AG09319 (cell line): ENCODE measurements at regions not wholly inside any gene's neighbourhood (a gene's known extent, or its start where the extent isn't known, plus 50 kb on each side); places are given as distances from the start of the nearest gene placed in this dataset.

Experiments used
- DNase-seq: peaks from one replicate; pipeline ENCODE4 v3.0.0-alpha.2; 2010; ENCODE audit warnings: low read depth; ENCODE audit errors: extremely low read depth
- TF ChIP-seq, protein P1 (sequence below): IDR thresholded peaks from 2 replicates; pipeline ENCODE4 v1.5.1; 2011; ENCODE audit warnings: low read depth, mild to moderate bottlenecking, inconsistent platforms, low read length, moderate library complexity

DNA sequence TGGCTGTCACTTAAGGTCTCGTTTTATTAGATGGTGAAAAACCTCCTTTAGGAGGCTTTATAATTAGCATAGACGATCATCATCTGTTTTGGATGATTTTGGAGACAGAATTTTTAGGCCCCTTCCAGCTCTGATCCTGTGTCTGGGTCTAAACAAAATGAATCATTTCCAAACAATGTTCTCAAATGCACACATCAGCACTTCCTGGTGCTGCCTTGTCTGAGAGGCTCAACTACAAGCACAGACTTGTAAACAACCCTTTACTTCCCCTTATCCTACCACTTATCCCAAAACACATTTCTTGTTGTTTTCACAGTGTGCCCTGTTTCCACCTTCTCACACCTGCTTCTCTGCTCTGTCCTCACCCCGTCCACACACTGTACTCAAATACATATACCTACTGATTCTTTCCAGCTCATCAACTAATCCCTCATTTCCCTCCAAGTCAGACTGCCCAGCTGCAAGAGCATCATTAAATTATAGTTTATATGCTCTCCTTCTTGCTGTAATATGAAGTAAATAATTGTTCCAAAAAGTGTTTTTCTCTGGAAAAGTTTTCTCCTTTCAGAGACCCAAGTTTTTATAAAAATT, 71.2 kb upstream of the COL3A1 start:
- TF ChIP-seq, protein P1, sequence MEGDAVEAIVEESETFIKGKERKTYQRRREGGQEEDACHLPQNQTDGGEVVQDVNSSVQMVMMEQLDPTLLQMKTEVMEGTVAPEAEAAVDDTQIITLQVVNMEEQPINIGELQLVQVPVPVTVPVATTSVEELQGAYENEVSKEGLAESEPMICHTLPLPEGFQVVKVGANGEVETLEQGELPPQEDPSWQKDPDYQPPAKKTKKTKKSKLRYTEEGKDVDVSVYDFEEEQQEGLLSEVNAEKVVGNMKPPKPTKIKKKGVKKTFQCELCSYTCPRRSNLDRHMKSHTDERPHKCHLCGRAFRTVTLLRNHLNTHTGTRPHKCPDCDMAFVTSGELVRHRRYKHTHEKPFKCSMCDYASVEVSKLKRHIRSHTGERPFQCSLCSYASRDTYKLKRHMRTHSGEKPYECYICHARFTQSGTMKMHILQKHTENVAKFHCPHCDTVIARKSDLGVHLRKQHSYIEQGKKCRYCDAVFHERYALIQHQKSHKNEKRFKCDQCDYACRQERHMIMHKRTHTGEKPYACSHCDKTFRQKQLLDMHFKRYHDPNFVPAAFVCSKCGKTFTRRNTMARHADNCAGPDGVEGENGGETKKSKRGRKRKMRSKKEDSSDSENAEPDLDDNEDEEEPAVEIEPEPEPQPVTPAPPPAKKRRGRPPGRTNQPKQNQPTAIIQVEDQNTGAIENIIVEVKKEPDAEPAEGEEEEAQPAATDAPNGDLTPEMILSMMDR: no peak
- DNase-seq: no peak

GRCh38 chr2:188903740-188904139, 70.4 kb upstream of the COL3A1 start:
- no peak for DNase-seq
- TF ChIP-seq, protein P1: no peak

- TF ChIP-seq, protein P1: no peak
- no peak for DNase-seq
Observed at GRCh38 chr2:188909036-188909435, 65.1 kb upstream of the COL3A1 start.

DNA sequence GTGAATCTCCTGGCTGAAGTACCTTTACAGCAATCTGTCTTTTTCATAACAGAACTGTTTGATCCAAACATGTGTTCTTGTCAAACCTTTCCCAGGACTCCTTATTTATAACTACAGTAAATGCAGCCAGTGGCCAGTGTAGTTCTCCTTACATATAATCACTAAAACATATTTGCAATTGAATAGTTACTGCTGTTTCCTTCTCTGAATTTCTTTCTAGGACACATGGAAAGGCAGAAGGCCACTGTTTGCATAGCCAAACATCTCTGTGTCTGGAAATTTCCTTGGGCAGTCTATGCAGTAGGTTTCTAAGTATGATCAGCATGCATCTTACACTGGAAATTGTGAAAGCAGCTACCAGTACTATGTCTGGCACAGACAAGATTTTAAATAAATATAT, 57.4 kb upstream of the COL3A1 start:
- DNase-seq: no peak
- TF ChIP-seq, protein P1: no peak

- no peak for DNase-seq
- TF ChIP-seq, protein P1: no peak
Observed at GRCh38 chr2:188917632-188918031, 56.5 kb upstream of the COL3A1 start.

- TF ChIP-seq, protein P1: no peak
- no peak for DNase-seq
Observed at GRCh38 chr2:188919824-188920223, 54.3 kb upstream of the COL3A1 start.

- TF ChIP-seq, protein P1: no peak
Observed at GRCh38 chr2:188922191-188922590, 52.0 kb upstream of the COL3A1 start.

More at GRCh38 chr2:188922191-188922590, 52.0 kb upstream of the COL3A1 start:
- no peak for DNase-seq
